HG03520 (cell line): ENCODE measurements at regions not wholly inside any gene's neighbourhood (a gene's known extent, or its start where the extent isn't known, plus 50 kb on each side); places are given as distances from the start of the nearest gene placed in this dataset.
"Not testable (repeated sequence)": the region's sequence is repeated elsewhere in the genome, so short reads cannot be mapped to it uniquely, and the experiment has no call there.

Source experiments
- ATAC-seq: cut with Tn5 transposase; IDR thresholded peaks from one replicate; pipeline ENCODE4 v1.9.1; 2021; ENCODE audit warnings: mild to moderate bottlenecking, moderate library complexity; ENCODE audit not compliant: unreplicated experiment

- no peak for ATAC-seq
Observed at GRCh38 chr16:64731891-64732290, 390.0 kb downstream of the CDH11 start.

GRCh38 chr16:64730261-64730660, 391.6 kb downstream of the CDH11 start:
- no peak for ATAC-seq

GRCh38 chr16:64724339-64724738, 397.5 kb downstream of the CDH11 start:
- ATAC-seq: no peak

GRCh38 chr16:64718486-64718885, 403.4 kb downstream of the CDH11 start:
- ATAC-seq: no peak

- no peak for ATAC-seq
Observed at GRCh38 chr16:64717871-64718270, 404.0 kb downstream of the CDH11 start.

GRCh38 chr16:64715624-64716023, 406.2 kb downstream of the CDH11 start:
- no peak for ATAC-seq

- no peak for ATAC-seq
Observed at GRCh38 chr16:64712026-64712425, 409.8 kb downstream of the CDH11 start.

GRCh38 chr16:64711596-64711995, 410.3 kb downstream of the CDH11 start:
- no peak for ATAC-seq

- ATAC-seq: no peak
Observed at GRCh38 chr16:64711026-64711425, 410.8 kb downstream of the CDH11 start.

GRCh38 chr16:64705443-64705842, 416.4 kb downstream of the CDH11 start:
- no peak for ATAC-seq

GRCh38 chr16:64704386-64704785, 417.5 kb downstream of the CDH11 start:
- ATAC-seq: no peak

GRCh38 chr16:64702415-64702814, 419.4 kb downstream of the CDH11 start:
- no peak for ATAC-seq

GRCh38 chr16:64700628-64701027, 421.2 kb downstream of the CDH11 start:
- no peak for ATAC-seq

- no peak for ATAC-seq
Observed at GRCh38 chr16:64696866-64697265, 425.0 kb downstream of the CDH11 start.

GRCh38 chr16:64695684-64696083, 426.2 kb downstream of the CDH11 start:
- no peak for ATAC-seq

- ATAC-seq: no peak
Observed at GRCh38 chr16:64693946-64694345, 427.9 kb downstream of the CDH11 start.

- ATAC-seq: no peak
Observed at GRCh38 chr16:64687786-64688185, 434.1 kb downstream of the CDH11 start.

GRCh38 chr16:64687123-64687522, 434.7 kb downstream of the CDH11 start:
- ATAC-seq: no peak

- no peak for ATAC-seq
Observed at GRCh38 chr16:64679976-64680690, 441.7 kb downstream of the CDH11 start.

- ATAC-seq: no peak
Observed at GRCh38 chr16:64669573-64669972, 452.3 kb downstream of the CDH11 start.

- ATAC-seq: no peak
Observed at GRCh38 chr16:64667334-64667877, 454.5 kb downstream of the CDH11 start.

- ATAC-seq: not testable (repeated sequence)
Observed at GRCh38 chr16:64662312-64662711, 459.6 kb downstream of the CDH11 start.

- no peak for ATAC-seq
Observed at GRCh38 chr16:64659866-64660265, 462.0 kb downstream of the CDH11 start.
